ENCODE measurements at regions not wholly inside any gene's neighbourhood (a gene's known extent, or its start where the extent isn't known, plus 50 kb on each side); places are given as distances from the start of the nearest gene placed in this dataset.

DNA sequence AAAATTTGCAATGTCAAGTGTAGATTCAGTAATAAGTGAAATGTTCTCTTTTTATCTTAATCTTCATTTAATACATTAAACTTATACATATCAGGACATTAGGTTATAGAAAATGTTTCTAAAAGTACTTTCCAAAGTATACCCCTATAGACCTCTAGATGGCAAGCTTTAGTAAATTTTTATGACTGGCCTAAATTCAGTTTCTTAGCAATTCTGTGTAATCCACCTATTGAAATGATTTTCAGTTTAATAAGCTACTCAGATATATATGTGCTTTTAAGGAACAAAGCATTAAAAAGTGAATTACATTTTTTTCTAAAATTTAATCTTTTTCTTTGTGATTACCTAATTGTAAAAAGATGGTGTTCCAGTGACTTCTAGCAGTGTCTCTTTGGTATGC lies 342.2 kb downstream of the GBE1 start:
- TF ChIP-seq, protein P1, sequence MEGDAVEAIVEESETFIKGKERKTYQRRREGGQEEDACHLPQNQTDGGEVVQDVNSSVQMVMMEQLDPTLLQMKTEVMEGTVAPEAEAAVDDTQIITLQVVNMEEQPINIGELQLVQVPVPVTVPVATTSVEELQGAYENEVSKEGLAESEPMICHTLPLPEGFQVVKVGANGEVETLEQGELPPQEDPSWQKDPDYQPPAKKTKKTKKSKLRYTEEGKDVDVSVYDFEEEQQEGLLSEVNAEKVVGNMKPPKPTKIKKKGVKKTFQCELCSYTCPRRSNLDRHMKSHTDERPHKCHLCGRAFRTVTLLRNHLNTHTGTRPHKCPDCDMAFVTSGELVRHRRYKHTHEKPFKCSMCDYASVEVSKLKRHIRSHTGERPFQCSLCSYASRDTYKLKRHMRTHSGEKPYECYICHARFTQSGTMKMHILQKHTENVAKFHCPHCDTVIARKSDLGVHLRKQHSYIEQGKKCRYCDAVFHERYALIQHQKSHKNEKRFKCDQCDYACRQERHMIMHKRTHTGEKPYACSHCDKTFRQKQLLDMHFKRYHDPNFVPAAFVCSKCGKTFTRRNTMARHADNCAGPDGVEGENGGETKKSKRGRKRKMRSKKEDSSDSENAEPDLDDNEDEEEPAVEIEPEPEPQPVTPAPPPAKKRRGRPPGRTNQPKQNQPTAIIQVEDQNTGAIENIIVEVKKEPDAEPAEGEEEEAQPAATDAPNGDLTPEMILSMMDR (IDR thresholded peaks at IDR 0.05): no peak
- TF ChIP-seq POLR2A (IDR thresholded peaks at IDR 0.05) (no peak), EP300 (IDR thresholded peaks at IDR 0.05) (no peak)
- H3K4me3 ChIP-seq: no peak overlapping the region
- intact Hi-C loops (cut with DNase I): no loop called here
- H3K36me3 ChIP-seq: no peaks in the 10 kb centered on the region
- H3K9me3 ChIP-seq: no peaks in the 10 kb centered on the region
- no peak for DNase-seq
- H3K27ac ChIP-seq: no peak overlapping the region
- H3K27me3 ChIP-seq: no peaks in the 10 kb centered on the region
- H3K4me1 ChIP-seq (ENCODE audit: insufficient read depth): no peaks in the 10 kb centered on the region

GRCh38 chr3:81416812-81417211 lies 344.6 kb downstream of the GBE1 start:
- 95 to 97% (median 97%) methylated on average over 2 of the region's 2 CpGs for WGBS, 3 donors

GRCh38 chr3:81406318-81406717 lies 355.1 kb downstream of the GBE1 start:
- TF ChIP-seq, protein P1 (IDR thresholded peaks at IDR 0.05): no peak
- TF ChIP-seq POLR2A (IDR thresholded peaks at IDR 0.05): no peak
- TF ChIP-seq EP300 (IDR thresholded peaks at IDR 0.05): no peak
- no peak overlapping the region for H3K27ac ChIP-seq
- H3K4me1 ChIP-seq (ENCODE audit: insufficient read depth): no peaks in the 10 kb centered on the region
- no peaks in the 10 kb centered on the region for H3K27me3 ChIP-seq
- no peaks in the 10 kb centered on the region for H3K9me3 ChIP-seq
- H3K4me3 ChIP-seq: no peak overlapping the region
- H3K36me3 ChIP-seq: no peaks in the 10 kb centered on the region
- intact Hi-C loops (cut with DNase I): no loop called here
- DNase-seq: no peak
- 63 to 66% (median 64%) methylated on average over 1 of the region's 1 CpG for WGBS, 3 donors

More at GRCh38 chr3:81416812-81417211, 344.6 kb downstream of the GBE1 start:
- Histone ChIP-seq H3K4me1 (ENCODE audit: insufficient read depth) (no peaks in the 10 kb centered on the region), H3K9me3 (no peaks in the 10 kb centered on the region), H3K36me3 (no peaks in the 10 kb centered on the region), H3K27ac (no peak overlapping the region), H3K4me3 (no peak overlapping the region), H3K27me3 (no peaks in the 10 kb centered on the region)
- no peak for DNase-seq
- no peak for TF ChIP-seq POLR2A (IDR thresholded peaks at IDR 0.05)
- no peak for TF ChIP-seq EP300 (IDR thresholded peaks at IDR 0.05)
- TF ChIP-seq, protein P1 (IDR thresholded peaks at IDR 0.05): no peak
- intact Hi-C loops (cut with DNase I): no loop called here

DNA sequence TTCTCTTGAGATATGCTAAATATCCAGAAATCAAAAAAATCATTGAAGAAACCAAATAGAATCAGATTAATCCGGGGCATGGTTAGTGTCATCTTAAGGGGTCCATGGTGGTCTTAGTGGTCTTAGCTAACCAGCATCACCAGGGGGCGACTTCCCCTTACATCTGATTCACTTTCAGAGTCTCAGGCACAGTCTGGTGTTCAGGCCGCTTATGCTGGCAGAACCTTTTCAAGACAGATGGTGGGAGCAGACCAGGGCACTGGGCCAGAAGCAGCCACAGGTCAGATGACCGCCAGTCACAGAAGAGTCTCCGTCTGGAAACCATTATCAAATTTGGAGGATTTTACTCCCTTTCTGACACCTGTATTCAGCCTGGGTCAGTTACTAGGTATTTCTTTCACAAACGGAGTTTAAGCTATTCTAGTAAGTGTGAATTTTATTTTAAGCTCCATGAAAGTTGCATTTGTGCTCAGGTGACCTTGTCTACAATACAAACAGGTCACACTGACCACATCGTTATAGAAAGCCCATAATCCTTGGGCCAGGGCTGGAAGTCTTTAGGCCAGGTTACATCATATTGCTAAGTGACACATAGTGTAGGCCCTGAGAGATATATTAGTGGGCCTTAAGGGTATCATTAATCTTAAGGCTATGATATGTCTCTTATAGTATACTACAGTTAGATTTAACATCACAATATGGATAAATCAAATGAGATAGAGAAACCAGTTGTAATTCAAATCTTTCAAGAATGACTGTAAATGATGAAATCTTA lies 365.5 kb downstream of the GBE1 start:
- no peaks in the 10 kb centered on the region for H3K9me3 ChIP-seq
- TF ChIP-seq, protein P1 (IDR thresholded peaks at IDR 0.05): no peak
- TF ChIP-seq POLR2A (IDR thresholded peaks at IDR 0.05): no peak
- no peak for TF ChIP-seq EP300 (IDR thresholded peaks at IDR 0.05)
- H3K4me3 ChIP-seq: no peak overlapping the region
- intact Hi-C loops (cut with DNase I): no loop called here
- H3K27me3 ChIP-seq: no peaks in the 10 kb centered on the region
- DNase-seq: no peak
- H3K4me1 ChIP-seq (ENCODE audit: insufficient read depth): no peaks in the 10 kb centered on the region
- no peaks in the 10 kb centered on the region for H3K36me3 ChIP-seq
- no peak overlapping the region for H3K27ac ChIP-seq
- 58 to 67% (median 60%) methylated on average over 7 of the region's 7 CpGs for WGBS, 3 donors

Data from ovary (tissue), 7 donors.